GM23338 (cell line): ENCODE measurements at regions not wholly inside any gene's neighbourhood (a gene's known extent, or its start where the extent isn't known, plus 50 kb on each side); places are given as distances from the start of the nearest gene placed in this dataset.

Experiments
- ATAC-seq: fragments of 200-7000 bp; cut with Tn5 transposase; 3 replicates; pipeline ENCODE4 v1.9.1; 2020
- DNase-seq: peaks from one replicate; pipeline ENCODE4 v3.0.0-alpha.2; 2015; ENCODE audit warnings: low spot score
- H2AFZ ChIP-seq: fragments of 200-600 bp; sonication (generic); 2 replicates; pipeline ENCODE4 v1.8.0; 2016; ENCODE audit warnings: antibody characterized with exemption, mild to moderate bottlenecking, moderate library complexity
- H3F3A ChIP-seq: fragments of 200-600 bp; sonication (generic); replicated peaks from 2 replicates; pipeline ENCODE4 v1.8.0; 2017; ENCODE audit warnings: antibody characterized with exemption, mixed run types, low read depth
- H3K27ac ChIP-seq: fragments of 200-600 bp; sonication (generic); 2 replicates; pipeline ENCODE4 v1.6.1; 2016; ENCODE audit warnings: low read depth
- H3K27me3 ChIP-seq: fragments of 200-600 bp; sonication (generic); 2 replicates; pipeline ENCODE4 v1.8.0; 2016; ENCODE audit warnings: mild to moderate bottlenecking, mixed run types, moderate library complexity; ENCODE audit not compliant: insufficient read depth
- H3K36me3 ChIP-seq: fragments of 200-600 bp; sonication (generic); 2 replicates; pipeline ENCODE4 v1.8.0; 2016; ENCODE audit warnings: mild to moderate bottlenecking; ENCODE audit not compliant: insufficient read depth
- H3K4me1 ChIP-seq: fragments of 200-600 bp; sonication (generic); 2 replicates; pipeline ENCODE4 v1.8.0; 2016; ENCODE audit warnings: mild to moderate bottlenecking, moderate library complexity; ENCODE audit not compliant: insufficient read depth
- H3K4me2 ChIP-seq: fragments of 200-600 bp; sonication (generic); 2 replicates; pipeline ENCODE4 v1.7.1; 2017; ENCODE audit warnings: mixed run types
- H3K4me3 ChIP-seq: fragments of 200-600 bp; sonication (generic); 2 replicates; pipeline ENCODE4 v1.6.1; 2016; ENCODE audit warnings: mixed run types
- H3K79me2 ChIP-seq: fragments of 200-600 bp; sonication (generic); replicated peaks from 2 replicates; pipeline ENCODE4 v1.8.0; 2017; ENCODE audit warnings: mild to moderate bottlenecking; ENCODE audit not compliant: insufficient read depth
- H3K9me2 ChIP-seq: fragments of 200-600 bp; sonication (generic); 2 replicates; pipeline ENCODE4 v1.8.0; 2017; ENCODE audit not compliant: insufficient read depth
- H4K20me1 ChIP-seq: fragments of 200-600 bp; sonication (generic); replicated peaks from 2 replicates; pipeline ENCODE4 v1.8.0; 2017; ENCODE audit warnings: mild to moderate bottlenecking; ENCODE audit not compliant: insufficient read depth
- H3K27ac Mint-ChIP-seq: 2 replicates; pipeline ENCODE4 v1.8.0; 2020; ENCODE audit warnings: inconsistent platforms, mild to moderate bottlenecking, moderate library complexity, mixed read lengths
- H3K27me3 Mint-ChIP-seq: 3 replicates; pipeline ENCODE4 v1.8.0; 2022; ENCODE audit warnings: low read depth, mild to moderate bottlenecking, moderate library complexity, mixed read lengths, inconsistent platforms; ENCODE audit not compliant: insufficient read depth, poor library complexity
- H3K36me3 Mint-ChIP-seq: 3 replicates; pipeline ENCODE4 v1.8.0; 2021; ENCODE audit warnings: low read depth, mild to moderate bottlenecking, inconsistent platforms, moderate library complexity, mixed read lengths
- H3K4me1 Mint-ChIP-seq: 3 replicates; pipeline ENCODE4 v1.8.0; 2020; ENCODE audit warnings: mild to moderate bottlenecking, inconsistent platforms, mixed read lengths
- H3K4me3 Mint-ChIP-seq: 3 replicates; pipeline ENCODE4 v1.8.0; 2021; ENCODE audit warnings: moderate library complexity, mild to moderate bottlenecking, inconsistent platforms, mixed read lengths
- H3K9me3 Mint-ChIP-seq: 3 replicates; pipeline ENCODE4 v1.8.0; 2020; ENCODE audit warnings: moderate library complexity, mild to moderate bottlenecking, inconsistent platforms, mixed read lengths
- CREB1 ChIP-seq: fragments of 250-450 bp; sonication (Bioruptor Pico); IDR thresholded peaks from 2 replicates; pipeline ENCODE4 v1.5.0; 2020; ENCODE audit warnings: low read depth, mild to moderate bottlenecking, moderate library complexity
- EZH2 ChIP-seq: fragments of 200-600 bp; sonication (generic); IDR thresholded peaks from one replicate; pipeline ENCODE4 v1.8.0; 2017; ENCODE audit warnings: antibody characterized with exemption, mild to moderate bottlenecking, low read depth; ENCODE audit not compliant: unreplicated experiment
- EZH2phosphoT487 ChIP-seq: fragments of 200-600 bp; sonication (generic); IDR thresholded peaks from one replicate; pipeline ENCODE4 v1.8.1; 2018; ENCODE audit warnings: antibody characterized with exemption; ENCODE audit not compliant: unreplicated experiment
- JUNB ChIP-seq: IDR thresholded peaks from one replicate; pipeline ENCODE4 v1.6.1; 2016; ENCODE audit warnings: antibody characterized with exemption; ENCODE audit not compliant: unreplicated experiment
- NANOG ChIP-seq: IDR thresholded peaks from 2 replicates; pipeline ENCODE4 v1.6.1; 2016; ENCODE audit warnings: antibody characterized with exemption, borderline replicate concordance
- POLR2AphosphoS5 ChIP-seq: IDR thresholded peaks from 2 replicates; pipeline ENCODE4 v1.6.1; 2016; ENCODE audit warnings: antibody characterized with exemption, low read depth
- STAT1 ChIP-seq: IDR thresholded peaks from one replicate; pipeline ENCODE4 v1.6.1; 2016; ENCODE audit warnings: antibody characterized with exemption; ENCODE audit not compliant: unreplicated experiment
- ZNF114 ChIP-seq: fragments of 250-450 bp; sonication (Bioruptor Pico); IDR thresholded peaks from 2 replicates; pipeline ENCODE4 v1.5.0; 2020; ENCODE audit warnings: mild to moderate bottlenecking, moderate library complexity
- ZNF331 ChIP-seq: fragments of 250-450 bp; sonication (Bioruptor Pico); IDR thresholded peaks from 2 replicates; pipeline ENCODE4 v1.5.0; 2020; ENCODE audit warnings: low read depth, mild to moderate bottlenecking, moderate library complexity
- TF ChIP-seq, protein P1 (sequence below): IDR thresholded peaks from 2 replicates; pipeline ENCODE4 v1.6.1; 2016; ENCODE audit warnings: antibody characterized with exemption
- TF ChIP-seq, protein P2 (sequence below): fragments of 250-450 bp; sonication (Bioruptor Pico); IDR thresholded peaks from 2 replicates; pipeline ENCODE4 v1.5.0; 2020; ENCODE audit warnings: mild to moderate bottlenecking, moderate library complexity
- TF ChIP-seq, protein P3 (sequence below): IDR thresholded peaks from one replicate; pipeline ENCODE4 v1.6.1; 2018; ENCODE audit warnings: antibody characterized with exemption; ENCODE audit not compliant: unreplicated experiment

DNA sequence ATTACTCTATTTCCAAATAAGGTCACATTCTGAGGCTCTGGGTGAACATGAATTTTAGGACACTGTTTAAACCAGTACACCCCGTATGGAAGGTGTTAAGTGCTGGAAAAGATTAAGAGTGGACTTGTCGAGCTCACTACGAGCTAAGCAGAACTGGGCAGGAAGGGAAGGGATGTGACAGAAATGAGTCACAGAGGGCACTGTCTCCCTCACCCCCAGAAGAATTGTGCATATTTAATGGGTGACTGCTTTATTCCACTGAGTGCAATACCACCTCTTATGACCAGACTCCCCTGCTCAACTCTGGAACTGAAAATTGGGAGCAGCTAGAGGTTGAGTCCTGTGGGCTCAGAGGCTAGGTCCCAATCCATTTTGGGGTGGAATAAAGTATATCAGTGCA, 187.4 kb upstream of the RPS6KA3 start:
- Histone ChIP-seq H3K79me2 (no peaks in the 10 kb centered on the region), H3K27me3 (no peaks in the 10 kb centered on the region), H2AFZ (no peak overlapping the region), H4K20me1 (no peaks in the 10 kb centered on the region), H3F3A (no peaks in the 10 kb centered on the region), H3K27ac (no peak overlapping the region), H3K9me2 (no peaks in the 10 kb centered on the region), H3K4me3 (no peak overlapping the region), H3K4me2 (no peak overlapping the region), H3K36me3 (no peaks in the 10 kb centered on the region), H3K4me1 (no peaks in the 10 kb centered on the region)
- H3K4me3 Mint-ChIP-seq = no peak overlapping the region
- no peaks in the 10 kb centered on the region; the same call in 2 of the 3 replicates for H3K9me3 Mint-ChIP-seq
- TF ChIP-seq STAT1 = no peak
- TF ChIP-seq CREB1 (CRISPR knock-in tag) = no peak
- no peak for TF ChIP-seq NANOG
- no peak for TF ChIP-seq JUNB
- no peak for TF ChIP-seq ZNF331
- no peak for TF ChIP-seq ZNF114 (CRISPR knock-in tag)
- TF ChIP-seq EZH2phosphoT487 = no peak
- no peak for TF ChIP-seq POLR2AphosphoS5
- TF ChIP-seq, protein P1, sequence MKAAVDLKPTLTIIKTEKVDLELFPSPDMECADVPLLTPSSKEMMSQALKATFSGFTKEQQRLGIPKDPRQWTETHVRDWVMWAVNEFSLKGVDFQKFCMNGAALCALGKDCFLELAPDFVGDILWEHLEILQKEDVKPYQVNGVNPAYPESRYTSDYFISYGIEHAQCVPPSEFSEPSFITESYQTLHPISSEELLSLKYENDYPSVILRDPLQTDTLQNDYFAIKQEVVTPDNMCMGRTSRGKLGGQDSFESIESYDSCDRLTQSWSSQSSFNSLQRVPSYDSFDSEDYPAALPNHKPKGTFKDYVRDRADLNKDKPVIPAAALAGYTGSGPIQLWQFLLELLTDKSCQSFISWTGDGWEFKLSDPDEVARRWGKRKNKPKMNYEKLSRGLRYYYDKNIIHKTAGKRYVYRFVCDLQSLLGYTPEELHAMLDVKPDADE = no peak
- TF ChIP-seq, protein P2, sequence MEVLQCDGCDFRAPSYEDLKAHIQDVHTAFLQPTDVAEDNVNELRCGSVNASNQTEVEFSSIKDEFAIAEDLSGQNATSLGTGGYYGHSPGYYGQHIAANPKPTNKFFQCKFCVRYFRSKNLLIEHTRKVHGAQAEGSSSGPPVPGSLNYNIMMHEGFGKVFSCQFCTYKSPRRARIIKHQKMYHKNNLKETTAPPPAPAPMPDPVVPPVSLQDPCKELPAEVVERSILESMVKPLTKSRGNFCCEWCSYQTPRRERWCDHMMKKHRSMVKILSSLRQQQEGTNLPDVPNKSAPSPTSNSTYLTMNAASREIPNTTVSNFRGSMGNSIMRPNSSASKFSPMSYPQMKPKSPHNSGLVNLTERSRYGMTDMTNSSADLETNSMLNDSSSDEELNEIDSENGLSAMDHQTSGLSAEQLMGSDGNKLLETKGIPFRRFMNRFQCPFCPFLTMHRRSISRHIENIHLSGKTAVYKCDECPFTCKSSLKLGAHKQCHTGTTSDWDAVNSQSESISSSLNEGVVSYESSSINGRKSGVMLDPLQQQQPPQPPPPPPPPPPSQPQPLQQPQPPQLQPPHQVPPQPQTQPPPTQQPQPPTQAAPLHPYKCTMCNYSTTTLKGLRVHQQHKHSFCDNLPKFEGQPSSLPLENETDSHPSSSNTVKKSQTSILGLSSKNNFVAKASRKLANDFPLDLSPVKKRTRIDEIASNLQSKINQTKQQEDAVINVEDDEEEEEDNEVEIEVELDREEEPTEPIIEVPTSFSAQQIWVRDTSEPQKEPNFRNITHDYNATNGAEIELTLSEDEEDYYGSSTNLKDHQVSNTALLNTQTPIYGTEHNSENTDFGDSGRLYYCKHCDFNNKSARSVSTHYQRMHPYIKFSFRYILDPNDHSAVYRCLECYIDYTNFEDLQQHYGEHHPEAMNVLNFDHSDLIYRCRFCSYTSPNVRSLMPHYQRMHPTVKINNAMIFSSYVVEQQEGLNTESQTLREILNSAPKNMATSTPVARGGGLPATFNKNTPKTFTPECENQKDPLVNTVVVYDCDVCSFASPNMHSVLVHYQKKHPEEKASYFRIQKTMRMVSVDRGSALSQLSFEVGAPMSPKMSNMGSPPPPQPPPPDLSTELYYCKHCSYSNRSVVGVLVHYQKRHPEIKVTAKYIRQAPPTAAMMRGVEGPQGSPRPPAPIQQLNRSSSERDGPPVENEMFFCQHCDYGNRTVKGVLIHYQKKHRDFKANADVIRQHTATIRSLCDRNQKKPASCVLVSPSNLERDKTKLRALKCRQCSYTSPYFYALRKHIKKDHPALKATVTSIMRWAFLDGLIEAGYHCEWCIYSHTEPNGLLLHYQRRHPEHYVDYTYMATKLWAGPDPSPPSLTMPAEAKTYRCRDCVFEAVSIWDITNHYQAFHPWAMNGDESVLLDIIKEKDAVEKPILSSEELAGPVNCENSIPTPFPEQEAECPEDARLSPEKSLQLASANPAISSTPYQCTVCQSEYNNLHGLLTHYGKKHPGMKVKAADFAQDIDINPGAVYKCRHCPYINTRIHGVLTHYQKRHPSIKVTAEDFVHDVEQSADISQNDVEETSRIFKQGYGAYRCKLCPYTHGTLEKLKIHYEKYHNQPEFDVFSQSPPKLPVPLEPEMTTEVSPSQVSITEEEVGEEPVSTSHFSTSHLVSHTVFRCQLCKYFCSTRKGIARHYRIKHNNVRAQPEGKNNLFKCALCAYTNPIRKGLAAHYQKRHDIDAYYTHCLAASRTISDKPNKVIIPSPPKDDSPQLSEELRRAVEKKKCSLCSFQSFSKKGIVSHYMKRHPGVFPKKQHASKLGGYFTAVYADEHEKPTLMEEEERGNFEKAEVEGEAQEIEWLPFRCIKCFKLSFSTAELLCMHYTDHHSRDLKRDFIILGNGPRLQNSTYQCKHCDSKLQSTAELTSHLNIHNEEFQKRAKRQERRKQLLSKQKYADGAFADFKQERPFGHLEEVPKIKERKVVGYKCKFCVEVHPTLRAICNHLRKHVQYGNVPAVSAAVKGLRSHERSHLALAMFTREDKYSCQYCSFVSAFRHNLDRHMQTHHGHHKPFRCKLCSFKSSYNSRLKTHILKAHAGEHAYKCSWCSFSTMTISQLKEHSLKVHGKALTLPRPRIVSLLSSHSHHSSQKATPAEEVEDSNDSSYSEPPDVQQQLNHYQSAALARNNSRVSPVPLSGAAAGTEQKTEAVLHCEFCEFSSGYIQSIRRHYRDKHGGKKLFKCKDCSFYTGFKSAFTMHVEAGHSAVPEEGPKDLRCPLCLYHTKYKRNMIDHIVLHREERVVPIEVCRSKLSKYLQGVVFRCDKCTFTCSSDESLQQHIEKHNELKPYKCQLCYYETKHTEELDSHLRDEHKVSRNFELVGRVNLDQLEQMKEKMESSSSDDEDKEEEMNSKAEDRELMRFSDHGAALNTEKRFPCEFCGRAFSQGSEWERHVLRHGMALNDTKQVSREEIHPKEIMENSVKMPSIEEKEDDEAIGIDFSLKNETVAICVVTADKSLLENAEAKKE = no peak
- TF ChIP-seq, protein P3, sequence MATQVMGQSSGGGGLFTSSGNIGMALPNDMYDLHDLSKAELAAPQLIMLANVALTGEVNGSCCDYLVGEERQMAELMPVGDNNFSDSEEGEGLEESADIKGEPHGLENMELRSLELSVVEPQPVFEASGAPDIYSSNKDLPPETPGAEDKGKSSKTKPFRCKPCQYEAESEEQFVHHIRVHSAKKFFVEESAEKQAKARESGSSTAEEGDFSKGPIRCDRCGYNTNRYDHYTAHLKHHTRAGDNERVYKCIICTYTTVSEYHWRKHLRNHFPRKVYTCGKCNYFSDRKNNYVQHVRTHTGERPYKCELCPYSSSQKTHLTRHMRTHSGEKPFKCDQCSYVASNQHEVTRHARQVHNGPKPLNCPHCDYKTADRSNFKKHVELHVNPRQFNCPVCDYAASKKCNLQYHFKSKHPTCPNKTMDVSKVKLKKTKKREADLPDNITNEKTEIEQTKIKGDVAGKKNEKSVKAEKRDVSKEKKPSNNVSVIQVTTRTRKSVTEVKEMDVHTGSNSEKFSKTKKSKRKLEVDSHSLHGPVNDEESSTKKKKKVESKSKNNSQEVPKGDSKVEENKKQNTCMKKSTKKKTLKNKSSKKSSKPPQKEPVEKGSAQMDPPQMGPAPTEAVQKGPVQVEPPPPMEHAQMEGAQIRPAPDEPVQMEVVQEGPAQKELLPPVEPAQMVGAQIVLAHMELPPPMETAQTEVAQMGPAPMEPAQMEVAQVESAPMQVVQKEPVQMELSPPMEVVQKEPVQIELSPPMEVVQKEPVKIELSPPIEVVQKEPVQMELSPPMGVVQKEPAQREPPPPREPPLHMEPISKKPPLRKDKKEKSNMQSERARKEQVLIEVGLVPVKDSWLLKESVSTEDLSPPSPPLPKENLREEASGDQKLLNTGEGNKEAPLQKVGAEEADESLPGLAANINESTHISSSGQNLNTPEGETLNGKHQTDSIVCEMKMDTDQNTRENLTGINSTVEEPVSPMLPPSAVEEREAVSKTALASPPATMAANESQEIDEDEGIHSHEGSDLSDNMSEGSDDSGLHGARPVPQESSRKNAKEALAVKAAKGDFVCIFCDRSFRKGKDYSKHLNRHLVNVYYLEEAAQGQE = no peak
- TF ChIP-seq EZH2 = no peak
- no peak overlapping the region for H3K27ac Mint-ChIP-seq
- DNase-seq (no peak), ATAC-seq (no peak)
- H3K36me3 Mint-ChIP-seq = no peaks in the 10 kb centered on the region
- H3K4me1 Mint-ChIP-seq = no peaks in the 10 kb centered on the region
- H3K27me3 Mint-ChIP-seq = no peaks in the 10 kb centered on the region
